ENCODE measurements at regions not wholly inside any gene's neighbourhood (a gene's known extent, or its start where the extent isn't known, plus 50 kb on each side); places are given as distances from the start of the nearest gene placed in this dataset.
A peak's percentile ranks its signal among the peaks of the same experiment; 100 is the strongest.

- Histone ChIP-seq H3K36me3 (ENCODE audit: insufficient read depth in 1 of 2, low read depth in 1 of 2) (no peaks in the 10 kb centered on the region), H3K4me1 (no peaks in the 10 kb centered on the region), H3K27ac (no peak overlapping the region), H3K4me3 (peak overlapping the region; percentile 22), H3K27me3 (ENCODE audit: insufficient read depth in 3 of 3, low read length in 2 of 3) (no peaks in the 10 kb centered on the region), H3K9me3 (no peaks in the 10 kb centered on the region)
- intact Hi-C loops (cut with DNase I), result no loop called here
- WGBS, 3 donors, result 50 to 54% (median 53%) methylated on average over 21 of the region's 21 CpGs
- ATAC-seq, result peak in 1 of 4 donors; percentile 53
- no peak for TF ChIP-seq CTCF (IDR thresholded peaks at IDR 0.05)
- peak in 1 of 2 donors; percentile 21 for DNase-seq
These were observed 72.9 kb upstream of the DSP start for GRCh38 chr6:7468382-7469081.

GRCh38 chr6:7469696-7470095, 71.8 kb upstream of the DSP start:
- H3K27ac ChIP-seq, result no peak overlapping the region

GRCh38 chr6:7471171-7471570, 70.3 kb upstream of the DSP start:
- ATAC-seq (no peak), DNase-seq (no peak)
- Histone ChIP-seq H3K4me3 (no peak overlapping the region), H3K36me3 (ENCODE audit: insufficient read depth in 1 of 2, low read depth in 1 of 2) (no peaks in the 10 kb centered on the region), H3K9me3 (no peaks in the 10 kb centered on the region), H3K27me3 (ENCODE audit: insufficient read depth in 3 of 3, low read length in 2 of 3) (no peaks in the 10 kb centered on the region), H3K4me1 (no peaks in the 10 kb centered on the region), H3K27ac (no peak overlapping the region)
- no peak for TF ChIP-seq CTCF (IDR thresholded peaks at IDR 0.05)
- WGBS, 3 donors, result 83 to 96% (median 89%) methylated on average over 2 of the region's 2 CpGs
- intact Hi-C loops (cut with DNase I), result no loop called here

More at GRCh38 chr6:7469696-7470095, 71.8 kb upstream of the DSP start:
- no peak for TF ChIP-seq CTCF (IDR thresholded peaks at IDR 0.05)
- H3K4me3 ChIP-seq, result no peak overlapping the region
- no peaks in the 10 kb centered on the region for H3K4me1 ChIP-seq
- ATAC-seq, result no peak
- DNase-seq, result no peak
- WGBS, 3 donors, result 64 to 70% (median 69%) methylated on average over 4 of the region's 4 CpGs
- H3K9me3 ChIP-seq, result no peaks in the 10 kb centered on the region
- intact Hi-C loops (cut with DNase I), result no loop called here
- H3K27me3 ChIP-seq (ENCODE audit: insufficient read depth in 3 of 3, low read length in 2 of 3), result no peaks in the 10 kb centered on the region
- no peaks in the 10 kb centered on the region for H3K36me3 ChIP-seq (ENCODE audit: insufficient read depth in 1 of 2, low read depth in 1 of 2)

- H3K4me3 ChIP-seq, result no peak overlapping the region
- H3K9me3 ChIP-seq, result no peaks in the 10 kb centered on the region
- ATAC-seq (no peak), DNase-seq (no peak)
- intact Hi-C loops (cut with DNase I), result no loop called here
- TF ChIP-seq CTCF (IDR thresholded peaks at IDR 0.05), result no peak
- no peak overlapping the region for H3K27ac ChIP-seq
- H3K36me3 ChIP-seq (ENCODE audit: insufficient read depth in 1 of 2, low read depth in 1 of 2), result no peaks in the 10 kb centered on the region
- 74 to 79% (median 75%) methylated on average over 7 of the region's 7 CpGs for WGBS, 3 donors
- no peaks in the 10 kb centered on the region for H3K27me3 ChIP-seq (ENCODE audit: insufficient read depth in 3 of 3, low read length in 2 of 3)
- H3K4me1 ChIP-seq, result no peaks in the 10 kb centered on the region
These were observed 67.4 kb upstream of the DSP start for GRCh38 chr6:7473805-7474719.

Data from psoas muscle (tissue), 7 donors.